ENCODE measurements at regions not wholly inside any gene's neighbourhood (a gene's known extent, or its start where the extent isn't known, plus 50 kb on each side); places are given as distances from the start of the nearest gene placed in this dataset.

DNA sequence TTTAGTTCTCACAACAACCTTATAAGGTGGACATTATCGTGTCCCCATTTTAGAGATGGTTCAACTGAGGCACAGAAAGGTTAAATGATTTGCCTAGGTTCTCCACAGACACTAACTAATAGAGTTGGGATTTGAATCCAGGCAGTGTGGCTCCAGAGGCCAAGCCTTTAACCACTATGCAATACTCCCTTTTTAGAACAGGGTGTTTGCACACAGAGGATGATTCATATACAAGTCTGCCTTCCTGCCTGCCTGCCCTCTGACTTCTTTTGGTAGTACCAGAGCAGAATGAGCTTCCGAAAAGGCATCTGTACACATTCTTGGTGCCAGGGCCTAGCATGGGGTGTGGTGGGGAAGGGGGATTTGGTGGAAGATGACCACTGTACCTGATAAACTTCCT, 150.8 kb upstream of the ARHGEF9 start:
- H2BK120ac ChIP-seq (ENCODE audit: insufficient read depth, low read length, poor library complexity) = no peak overlapping the region
- DNase-seq = no peak
- H3K4ac ChIP-seq (ENCODE audit: low read depth, low read length) = no peak overlapping the region
- H3K36me3 ChIP-seq (ENCODE audit: control insufficient read depth in 1 of 2, insufficient read depth in 2 of 2, low read length in 2 of 2) = no peaks in the 10 kb centered on the region
- no peaks in the 10 kb centered on the region for H3K79me1 ChIP-seq (ENCODE audit: low read length)
- H2BK12ac ChIP-seq (ENCODE audit: low read length) = no peak overlapping the region
- no peak overlapping the region for H3K23ac ChIP-seq (ENCODE audit: low read length)
- no peak overlapping the region for H2BK5ac ChIP-seq (ENCODE audit: low read depth, low read length, poor library complexity)
- no peaks in the 10 kb centered on the region for H3K9me3 ChIP-seq (ENCODE audit: insufficient read depth, low read depth, low read length)
- no peak overlapping the region for H3K27ac ChIP-seq (ENCODE audit: low read depth, low read length)
- H3K14ac ChIP-seq (ENCODE audit: low read length) = no peak overlapping the region
- no peak overlapping the region for H4K8ac ChIP-seq (ENCODE audit: low read depth, low read length)
- no peak overlapping the region for H3K18ac ChIP-seq (ENCODE audit: low read length)
- H3K27me3 ChIP-seq (ENCODE audit: insufficient read depth, low read length) = no peaks in the 10 kb centered on the region
- no peaks in the 10 kb centered on the region for H3K4me1 ChIP-seq (ENCODE audit: control insufficient read depth in 1 of 2, insufficient read depth in 2 of 2, low read length in 2 of 2)
- no peak overlapping the region for H2AFZ ChIP-seq (ENCODE audit: insufficient read depth, low read length, poor library complexity)
- H3K9ac ChIP-seq (ENCODE audit: low read length) = no peak overlapping the region
- no peaks in the 10 kb centered on the region for H3K79me2 ChIP-seq (ENCODE audit: control insufficient read depth, insufficient read depth, low read length, poor library complexity)
- H4K91ac ChIP-seq (ENCODE audit: low read depth, low read length) = no peak overlapping the region
- no peak overlapping the region for H3K4me2 ChIP-seq (ENCODE audit: low read length)
- H2AK5ac ChIP-seq (ENCODE audit: low read length) = no peak overlapping the region
- no CpG with 5 or more reads among the region's 2 CpGs for WGBS (ENCODE audit: extremely low coverage, insufficient coverage, insufficient read length)
- no peak overlapping the region for H4K12ac ChIP-seq (ENCODE audit: low read depth, low read length)
- H3K4me3 ChIP-seq (ENCODE audit: low read depth, low read length) = no peak overlapping the region

DNA sequence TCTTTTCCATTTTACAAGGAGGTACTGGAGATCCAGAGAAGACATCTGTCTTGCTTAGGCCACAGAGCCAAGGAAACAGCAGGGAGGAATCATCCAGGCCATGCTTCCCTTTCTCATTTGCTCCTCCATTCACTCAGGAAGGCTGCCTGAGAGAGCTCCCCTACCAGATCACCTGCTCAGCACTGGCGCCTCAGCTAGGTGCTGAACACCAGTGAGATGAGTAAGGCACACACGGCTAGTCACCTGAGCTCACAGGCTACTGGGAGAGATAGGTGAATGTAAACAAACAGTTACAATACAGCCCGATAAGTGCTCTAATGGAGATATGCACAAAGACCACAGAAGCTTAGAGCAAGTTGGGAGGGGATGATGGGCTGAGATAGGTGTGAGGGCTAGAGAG, 149.8 kb upstream of the ARHGEF9 start:
- Histone ChIP-seq H3K23ac (ENCODE audit: low read length) (no peak overlapping the region), H3K14ac (ENCODE audit: low read length) (no peak overlapping the region), H3K4me2 (ENCODE audit: low read length) (no peak overlapping the region), H3K9me3 (ENCODE audit: insufficient read depth, low read depth, low read length) (no peaks in the 10 kb centered on the region), H2AFZ (ENCODE audit: insufficient read depth, low read length, poor library complexity) (no peak overlapping the region), H3K79me2 (ENCODE audit: control insufficient read depth, insufficient read depth, low read length, poor library complexity) (no peaks in the 10 kb centered on the region), H2BK120ac (ENCODE audit: insufficient read depth, low read length, poor library complexity) (no peak overlapping the region), H3K36me3 (ENCODE audit: control insufficient read depth in 1 of 2, insufficient read depth in 2 of 2, low read length in 2 of 2) (no peaks in the 10 kb centered on the region), H3K4ac (ENCODE audit: low read depth, low read length) (no peak overlapping the region), H4K8ac (ENCODE audit: low read depth, low read length) (no peak overlapping the region), H3K27ac (ENCODE audit: low read depth, low read length) (no peak overlapping the region), H3K4me1 (ENCODE audit: control insufficient read depth in 1 of 2, insufficient read depth in 2 of 2, low read length in 2 of 2) (no peaks in the 10 kb centered on the region), H2AK5ac (ENCODE audit: low read length) (no peak overlapping the region), H3K9ac (ENCODE audit: low read length) (no peak overlapping the region), H2BK5ac (ENCODE audit: low read depth, low read length, poor library complexity) (no peak overlapping the region), H3K27me3 (ENCODE audit: insufficient read depth, low read length) (no peaks in the 10 kb centered on the region), H2BK12ac (ENCODE audit: low read length) (no peak overlapping the region), H4K12ac (ENCODE audit: low read depth, low read length) (no peak overlapping the region), H3K79me1 (ENCODE audit: low read length) (no peaks in the 10 kb centered on the region), H4K91ac (ENCODE audit: low read depth, low read length) (no peak overlapping the region), H3K4me3 (ENCODE audit: low read depth, low read length) (no peak overlapping the region), H3K18ac (ENCODE audit: low read length) (no peak overlapping the region)
- no CpG with 5 or more reads among the region's 3 CpGs for WGBS (ENCODE audit: extremely low coverage, insufficient coverage, insufficient read length)
- DNase-seq = no peak

DNA sequence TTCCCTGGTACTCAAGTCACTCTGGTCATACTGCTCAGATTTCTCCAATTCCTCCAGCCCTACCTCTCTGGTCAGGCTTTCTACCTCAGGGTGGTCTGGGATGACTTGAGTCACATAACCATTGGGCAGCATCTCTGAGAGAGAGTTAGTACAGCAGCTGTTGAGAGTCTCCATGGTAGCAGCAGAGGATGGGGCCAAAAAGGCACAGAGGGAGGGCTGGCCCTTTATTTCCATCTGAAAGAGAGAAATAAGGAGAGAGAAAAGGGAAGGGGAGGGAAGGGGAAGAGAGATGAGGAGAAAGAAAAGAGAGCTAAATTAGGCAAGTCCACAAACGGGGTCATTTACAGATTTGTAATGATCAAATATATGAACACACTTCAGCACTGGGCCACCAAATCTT, 149.1 kb upstream of the ARHGEF9 start:
- Histone ChIP-seq H3K4ac (ENCODE audit: low read depth, low read length) (no peak overlapping the region), H4K91ac (ENCODE audit: low read depth, low read length) (no peak overlapping the region), H3K36me3 (ENCODE audit: control insufficient read depth in 1 of 2, insufficient read depth in 2 of 2, low read length in 2 of 2) (no peaks in the 10 kb centered on the region), H3K18ac (ENCODE audit: low read length) (no peak overlapping the region), H2AFZ (ENCODE audit: insufficient read depth, low read length, poor library complexity) (no peak overlapping the region), H2BK120ac (ENCODE audit: insufficient read depth, low read length, poor library complexity) (no peak overlapping the region), H3K4me3 (ENCODE audit: low read depth, low read length) (no peak overlapping the region), H3K9ac (ENCODE audit: low read length) (no peak overlapping the region), H3K4me1 (ENCODE audit: control insufficient read depth in 1 of 2, insufficient read depth in 2 of 2, low read length in 2 of 2) (no peaks in the 10 kb centered on the region), H3K23ac (ENCODE audit: low read length) (no peak overlapping the region), H4K8ac (ENCODE audit: low read depth, low read length) (no peak overlapping the region), H3K4me2 (ENCODE audit: low read length) (no peak overlapping the region), H3K14ac (ENCODE audit: low read length) (no peak overlapping the region), H3K79me2 (ENCODE audit: control insufficient read depth, insufficient read depth, low read length, poor library complexity) (no peaks in the 10 kb centered on the region), H2AK5ac (ENCODE audit: low read length) (no peak overlapping the region), H3K27ac (ENCODE audit: low read depth, low read length) (no peak overlapping the region), H4K12ac (ENCODE audit: low read depth, low read length) (no peak overlapping the region), H3K79me1 (ENCODE audit: low read length) (no peaks in the 10 kb centered on the region), H3K27me3 (ENCODE audit: insufficient read depth, low read length) (no peaks in the 10 kb centered on the region), H2BK5ac (ENCODE audit: low read depth, low read length, poor library complexity) (no peak overlapping the region), H3K9me3 (ENCODE audit: insufficient read depth, low read depth, low read length) (no peaks in the 10 kb centered on the region), H2BK12ac (ENCODE audit: low read length) (no peak overlapping the region)
- no CpG with 5 or more reads among the region's 1 CpG for whole genome bisulfite sequencing (ENCODE audit: extremely low coverage, insufficient coverage, insufficient read length)
- no peak for DNase-seq

DNA sequence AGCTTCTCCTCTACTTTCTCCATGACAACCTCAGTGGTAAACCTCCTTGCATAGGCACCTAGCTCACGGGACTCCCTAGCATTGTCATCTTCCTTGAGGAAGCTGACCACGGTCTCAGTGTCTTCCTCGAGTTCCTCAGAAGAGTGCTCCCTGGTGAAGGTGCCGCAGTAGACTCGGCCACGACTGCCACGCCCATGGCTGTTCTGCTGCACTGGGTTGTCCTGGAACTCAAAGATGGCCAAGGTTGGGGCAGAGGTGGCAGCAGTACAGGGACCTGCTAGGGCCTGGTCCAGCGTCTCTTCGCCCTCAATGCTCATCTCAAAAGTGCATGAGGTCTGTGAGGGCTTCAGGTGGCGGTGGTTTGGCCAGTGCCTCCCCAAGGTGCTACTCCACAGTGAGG, 147.9 kb upstream of the ARHGEF9 start:
- Histone ChIP-seq H4K12ac (ENCODE audit: low read depth, low read length) (no peak overlapping the region), H3K27ac (ENCODE audit: low read depth, low read length) (no peak overlapping the region), H2AK5ac (ENCODE audit: low read length) (no peak overlapping the region), H3K4me2 (ENCODE audit: low read length) (no peak overlapping the region), H3K79me1 (ENCODE audit: low read length) (no peaks in the 10 kb centered on the region), H3K18ac (ENCODE audit: low read length) (no peak overlapping the region), H3K4me1 (ENCODE audit: control insufficient read depth in 1 of 2, insufficient read depth in 2 of 2, low read length in 2 of 2) (no peaks in the 10 kb centered on the region), H3K36me3 (ENCODE audit: control insufficient read depth in 1 of 2, insufficient read depth in 2 of 2, low read length in 2 of 2) (no peaks in the 10 kb centered on the region), H3K4me3 (ENCODE audit: low read depth, low read length) (no peak overlapping the region), H3K4ac (ENCODE audit: low read depth, low read length) (no peak overlapping the region), H3K9me3 (ENCODE audit: insufficient read depth, low read depth, low read length) (no peaks in the 10 kb centered on the region), H2BK12ac (ENCODE audit: low read length) (no peak overlapping the region), H2BK120ac (ENCODE audit: insufficient read depth, low read length, poor library complexity) (no peak overlapping the region), H3K23ac (ENCODE audit: low read length) (no peak overlapping the region), H2AFZ (ENCODE audit: insufficient read depth, low read length, poor library complexity) (no peak overlapping the region), H2BK5ac (ENCODE audit: low read depth, low read length, poor library complexity) (no peak overlapping the region), H4K8ac (ENCODE audit: low read depth, low read length) (no peak overlapping the region), H3K79me2 (ENCODE audit: control insufficient read depth, insufficient read depth, low read length, poor library complexity) (no peaks in the 10 kb centered on the region), H4K91ac (ENCODE audit: low read depth, low read length) (no peak overlapping the region), H3K27me3 (ENCODE audit: insufficient read depth, low read length) (no peaks in the 10 kb centered on the region), H3K14ac (ENCODE audit: low read length) (no peak overlapping the region), H3K9ac (ENCODE audit: low read length) (no peak overlapping the region)
- no CpG with 5 or more reads among the region's 10 CpGs for WGBS (ENCODE audit: extremely low coverage, insufficient coverage, insufficient read length)
- DNase-seq = no peak
